ENCODE measurements at regions not wholly inside any gene's neighbourhood (a gene's known extent, or its start where the extent isn't known, plus 50 kb on each side); places are given as distances from the start of the nearest gene placed in this dataset.

DNA sequence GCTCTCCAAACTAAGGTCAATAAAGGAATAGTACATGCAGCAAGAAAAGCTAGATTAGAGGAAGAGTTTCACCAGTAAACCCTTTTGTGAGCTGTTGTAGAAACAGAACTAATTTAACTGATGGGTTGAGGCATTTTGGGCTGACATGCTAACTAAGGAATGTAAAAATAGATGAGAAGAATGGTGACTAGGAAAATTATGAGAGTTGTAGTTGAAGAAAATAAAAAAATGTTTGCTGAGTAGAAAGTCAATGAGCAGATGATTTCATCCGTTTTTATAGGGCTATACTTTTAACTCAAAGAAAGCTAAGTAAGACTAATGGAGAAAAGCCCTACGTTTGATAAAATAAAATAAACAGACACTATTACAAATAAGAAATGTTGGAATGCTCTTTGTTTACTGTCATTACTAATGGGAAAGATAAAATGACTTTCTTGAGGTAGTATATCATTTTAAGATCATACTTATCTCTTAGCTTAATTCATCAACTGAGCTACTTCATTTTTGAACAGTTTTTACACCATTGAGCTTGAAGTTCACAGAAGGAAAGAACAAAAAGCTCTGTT is 209.4 kb upstream of the DPH6 start:
- H3K36me3 ChIP-seq = no peaks in the 10 kb centered on the region
- H3K9me3 ChIP-seq = no peaks in the 10 kb centered on the region
- no peak for ATAC-seq
- no peak for TF ChIP-seq POLR2AphosphoS5 (IDR thresholded peaks at IDR 0.05)
- no peak for TF ChIP-seq EP300 (IDR thresholded peaks at IDR 0.05)
- peak overlapping the region in 1 of 4 donors; percentile 9 for H3K27ac ChIP-seq
- no peaks in the 10 kb centered on the region for H3K27me3 ChIP-seq
- no peak overlapping the region for H3K4me3 ChIP-seq
- 30 to 33% methylated on average over 2 of the region's 2 CpGs for WGBS, 2 donors (ENCODE audit: low coverage in 1 of 2)
- H3K4me1 ChIP-seq = peaks cover 0 to 67% (median 11%) of the 10 kb centered on the region in 3 donors

- H3K4me3 ChIP-seq = no peak overlapping the region
- H3K36me3 ChIP-seq = no peaks in the 10 kb centered on the region
- no peaks in the 10 kb centered on the region for H3K9me3 ChIP-seq
- no peak for ATAC-seq
- H3K27ac ChIP-seq = peak overlapping the region in 2 of 4 donors; percentile 42
- WGBS, 2 donors (ENCODE audit: low coverage in 1 of 2) = 32 to 45% methylated on average over 3 of the region's 3 CpGs
- peaks cover 0 to 60% (median 11%) of the 10 kb centered on the region in 3 donors for H3K4me1 ChIP-seq
- no peaks in the 10 kb centered on the region for H3K27me3 ChIP-seq
- TF ChIP-seq CTCF (IDR thresholded peaks at IDR 0.05) (no peak), EP300 (IDR thresholded peaks at IDR 0.05) (no peak), POLR2AphosphoS5 (IDR thresholded peaks at IDR 0.05) (no peak), POLR2A (IDR thresholded peaks at IDR 0.05) (no peak)
Measured at GRCh38 chr15:35756623-35757022, 210.7 kb upstream of the DPH6 start.

GRCh38 chr15:35757361-35757760 is 211.4 kb upstream of the DPH6 start:
- Histone ChIP-seq H3K4me3 (no peak overlapping the region), H3K36me3 (no peaks in the 10 kb centered on the region), H3K27me3 (no peaks in the 10 kb centered on the region), H3K4me1 (peaks cover 0 to 55% (median 11%) of the 10 kb centered on the region in 3 donors), H3K27ac (peak overlapping the region; percentile 13 to 42 (median 34)), H3K9me3 (no peaks in the 10 kb centered on the region)
- no peak for ATAC-seq
- TF ChIP-seq POLR2AphosphoS5 (IDR thresholded peaks at IDR 0.05) = peak; percentile 12
- no peak for TF ChIP-seq EP300 (IDR thresholded peaks at IDR 0.05)
- WGBS, 2 donors (ENCODE audit: low coverage in 1 of 2) = 34 to 48% methylated on average over 2 of the region's 2 CpGs

- TF ChIP-seq CTCF (IDR thresholded peaks at IDR 0.05) (no peak), EP300 (IDR thresholded peaks at IDR 0.05) (no peak), POLR2A (IDR thresholded peaks at IDR 0.05) (no peak), POLR2AphosphoS5 (IDR thresholded peaks at IDR 0.05) (no peak)
- WGBS, 2 donors (ENCODE audit: low coverage in 1 of 2) = 63 to 76% methylated on average over 2 to 3 of the region's 3 CpGs
- Histone ChIP-seq H3K4me3 (no peak overlapping the region), H3K36me3 (no peaks in the 10 kb centered on the region), H3K4me1 (peaks cover 0 to 52% (median 11%) of the 10 kb centered on the region in 3 donors), H3K27ac (peak overlapping the region; percentile 13 to 42 (median 34)), H3K9me3 (no peaks in the 10 kb centered on the region), H3K27me3 (no peaks in the 10 kb centered on the region)
- ATAC-seq = no peak
Measured at GRCh38 chr15:35757765-35758164, 211.8 kb upstream of the DPH6 start.

- Histone ChIP-seq H3K4me1 (no peaks in the 10 kb centered on the region), H3K4me3 (no peak overlapping the region), H3K27me3 (no peaks in the 10 kb centered on the region), H3K36me3 (no peaks in the 10 kb centered on the region), H3K9me3 (no peaks in the 10 kb centered on the region), H3K27ac (no peak overlapping the region)
- no peak for ATAC-seq
- TF ChIP-seq EP300 (IDR thresholded peaks at IDR 0.05) = no peak
- 89 to 91% methylated on average over 5 of the region's 5 CpGs for WGBS, 2 donors (ENCODE audit: low coverage in 1 of 2)
Measured at GRCh38 chr15:35764661-35765519, 218.9 kb upstream of the DPH6 start.

- H3K9me3 ChIP-seq = no peaks in the 10 kb centered on the region
- no peak overlapping the region for H3K27ac ChIP-seq
- no peak overlapping the region for H3K4me3 ChIP-seq
- no peaks in the 10 kb centered on the region for H3K27me3 ChIP-seq
- TF ChIP-seq POLR2A (IDR thresholded peaks at IDR 0.05) (no peak), EP300 (IDR thresholded peaks at IDR 0.05) (no peak), CTCF (IDR thresholded peaks at IDR 0.05) (no peak), POLR2AphosphoS5 (IDR thresholded peaks at IDR 0.05) (no peak)
- H3K36me3 ChIP-seq = no peaks in the 10 kb centered on the region
- peaks cover 0 to 5% (median 0%) of the 10 kb centered on the region in 3 donors for H3K4me1 ChIP-seq
- 65 to 67% methylated on average over 1 of the region's 1 CpG for WGBS, 2 donors (ENCODE audit: low coverage in 1 of 2)
- ATAC-seq = no peak
Measured at GRCh38 chr15:35768949-35769348, 223.0 kb upstream of the DPH6 start.

All from gastroesophageal sphincter (tissue), 4 donors.